ENCODE measurements at regions not wholly inside any gene's neighbourhood (a gene's known extent, or its start where the extent isn't known, plus 50 kb on each side); places are given as distances from the start of the nearest gene placed in this dataset.

DNA sequence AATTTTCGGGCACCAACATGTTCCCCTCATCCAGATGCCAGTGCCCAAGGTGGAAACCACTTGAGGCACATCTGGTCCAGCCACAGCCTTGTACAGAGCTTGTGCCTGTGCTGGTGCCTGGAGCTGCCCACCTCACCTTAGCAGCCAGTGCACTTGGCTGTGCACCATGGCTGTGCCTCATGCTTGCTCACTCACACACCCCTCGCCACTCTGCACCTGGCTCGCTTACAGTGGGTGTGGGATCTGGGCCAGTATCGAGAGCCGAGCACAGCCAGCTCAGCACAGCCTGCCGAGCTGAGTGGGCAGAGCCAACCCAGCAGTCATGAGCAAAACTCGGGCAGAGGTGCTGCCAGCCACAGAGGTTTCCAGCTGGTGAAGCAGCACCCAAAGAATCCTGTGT, 139.9 kb upstream of the NUPR2 start:
- TF ChIP-seq, protein P1, sequence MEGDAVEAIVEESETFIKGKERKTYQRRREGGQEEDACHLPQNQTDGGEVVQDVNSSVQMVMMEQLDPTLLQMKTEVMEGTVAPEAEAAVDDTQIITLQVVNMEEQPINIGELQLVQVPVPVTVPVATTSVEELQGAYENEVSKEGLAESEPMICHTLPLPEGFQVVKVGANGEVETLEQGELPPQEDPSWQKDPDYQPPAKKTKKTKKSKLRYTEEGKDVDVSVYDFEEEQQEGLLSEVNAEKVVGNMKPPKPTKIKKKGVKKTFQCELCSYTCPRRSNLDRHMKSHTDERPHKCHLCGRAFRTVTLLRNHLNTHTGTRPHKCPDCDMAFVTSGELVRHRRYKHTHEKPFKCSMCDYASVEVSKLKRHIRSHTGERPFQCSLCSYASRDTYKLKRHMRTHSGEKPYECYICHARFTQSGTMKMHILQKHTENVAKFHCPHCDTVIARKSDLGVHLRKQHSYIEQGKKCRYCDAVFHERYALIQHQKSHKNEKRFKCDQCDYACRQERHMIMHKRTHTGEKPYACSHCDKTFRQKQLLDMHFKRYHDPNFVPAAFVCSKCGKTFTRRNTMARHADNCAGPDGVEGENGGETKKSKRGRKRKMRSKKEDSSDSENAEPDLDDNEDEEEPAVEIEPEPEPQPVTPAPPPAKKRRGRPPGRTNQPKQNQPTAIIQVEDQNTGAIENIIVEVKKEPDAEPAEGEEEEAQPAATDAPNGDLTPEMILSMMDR (IDR thresholded peaks at IDR 0.05; ENCODE audit: low read length): no peak
- no peak for TF ChIP-seq EZH2 (optimal IDR thresholded peaks at IDR 0.05; ENCODE audit: low read depth, low read length)

All from MM.1S (cell line).